ENCODE measurements at regions not wholly inside any gene's neighbourhood (a gene's known extent, or its start where the extent isn't known, plus 50 kb on each side); places are given as distances from the start of the nearest gene placed in this dataset.

- no peak for DNase-seq
Observed at GRCh38 chr6:95511404-95511803, 65.9 kb upstream of the MANEA start.

- DNase-seq = no peak
Observed at GRCh38 chr6:95515975-95516374, 61.4 kb upstream of the MANEA start.

- no peak for DNase-seq
Observed at GRCh38 chr6:95517004-95517403, 60.3 kb upstream of the MANEA start.

GRCh38 chr6:95517568-95517967 lies 59.8 kb upstream of the MANEA start:
- no peak for DNase-seq

DNA sequence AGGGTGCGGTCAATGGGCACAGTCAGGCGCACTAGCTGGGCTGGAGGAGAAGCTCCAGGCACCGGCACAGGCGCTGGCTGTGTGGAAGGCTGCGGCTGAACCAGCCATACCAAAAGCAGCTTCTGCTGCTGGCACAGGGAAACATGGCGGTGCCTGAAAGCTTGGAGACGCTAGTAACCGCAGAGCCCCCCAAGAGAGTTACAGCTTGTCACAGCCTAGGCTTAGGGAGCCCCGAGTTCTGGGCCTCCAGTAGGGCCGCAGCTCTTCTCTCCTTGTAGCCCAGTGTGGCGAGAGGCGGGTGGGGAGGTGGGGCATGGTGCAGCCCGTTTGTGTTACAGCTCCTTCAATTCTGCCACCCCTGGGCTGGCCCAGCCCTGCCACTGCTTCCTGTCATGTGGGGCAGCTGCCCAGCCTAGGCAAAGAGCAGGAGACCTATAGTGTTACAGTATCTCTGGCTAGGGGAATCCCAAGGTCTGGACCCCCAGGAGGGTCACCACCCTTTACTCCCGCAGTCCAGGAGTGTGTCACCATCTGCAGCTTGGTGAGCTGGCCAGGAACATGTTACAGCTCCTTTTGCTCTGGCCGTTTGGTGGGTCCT lies 58.6 kb upstream of the MANEA start:
- DNase-seq = no peak

DNA sequence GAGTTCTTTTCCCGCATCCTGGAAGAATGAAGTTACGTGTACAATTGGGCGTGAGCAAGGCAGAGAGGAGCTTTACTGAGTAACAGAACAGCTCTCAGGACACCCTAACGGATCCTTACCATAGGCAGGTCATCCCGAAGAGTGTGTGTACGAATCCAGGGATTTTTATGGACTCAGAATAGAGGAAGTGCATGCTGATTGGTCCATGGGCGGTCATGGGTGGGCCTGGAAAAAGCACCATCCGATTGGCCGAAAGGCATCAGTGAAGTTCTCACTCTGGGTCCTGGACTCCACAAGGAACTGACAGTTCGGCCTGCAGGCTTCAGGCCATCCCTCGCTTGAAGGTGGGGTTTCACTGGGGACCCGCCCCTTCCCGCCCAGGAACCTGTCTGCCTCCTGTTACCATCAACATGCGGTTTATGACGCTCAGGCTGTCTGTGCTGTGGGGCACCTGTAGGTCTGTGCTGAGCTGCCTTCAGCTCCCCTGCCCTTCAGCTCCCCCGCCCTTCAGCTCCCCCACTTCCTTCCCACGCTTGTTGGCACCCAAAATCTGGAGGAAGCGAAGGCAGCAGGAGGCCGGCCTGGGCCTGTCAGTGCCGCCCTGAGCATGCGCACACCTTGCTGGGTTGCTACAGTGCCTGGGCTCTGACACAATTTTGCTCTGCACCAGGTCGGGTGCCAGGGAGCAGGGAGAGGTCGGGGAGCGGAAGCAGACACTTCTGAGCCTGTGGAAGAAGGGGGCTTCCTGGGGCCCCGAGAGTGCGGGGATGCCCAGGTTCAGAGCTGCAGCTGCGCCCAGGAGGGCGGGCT lies 57.9 kb upstream of the MANEA start:
- DNase-seq = no peak

DNA sequence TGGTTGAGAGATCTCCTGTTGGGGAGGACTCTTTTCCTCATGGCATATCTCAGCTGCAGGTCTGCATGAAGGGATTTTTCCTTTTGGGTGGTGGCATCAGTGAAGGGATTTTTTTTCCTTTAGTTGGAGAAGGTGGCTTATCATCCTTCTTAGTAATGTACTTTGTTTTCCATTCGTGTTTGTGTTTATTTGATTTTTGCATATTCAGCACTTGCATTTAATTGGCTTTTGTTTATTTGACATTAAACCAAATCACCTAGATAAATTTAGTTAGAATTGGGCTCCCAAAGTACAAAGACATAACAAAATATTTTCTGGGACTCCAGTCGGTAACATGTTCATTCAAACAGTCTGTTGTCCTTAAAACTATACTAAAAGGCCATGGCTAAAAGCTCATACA lies 56.2 kb upstream of the MANEA start:
- no peak for DNase-seq

All from activated CD4-positive, alpha-beta T cell treated with anti-CD3 and anti-CD28 coated beads, Interleukin-2, amount 50 U/mL, for 16 hours (primary cell).